Vagina (tissue), 2 donors: ENCODE measurements at regions not wholly inside any gene's neighbourhood (a gene's known extent, or its start where the extent isn't known, plus 50 kb on each side); places are given as distances from the start of the nearest gene placed in this dataset.

ENCODE experiments used
- CTCF ChIP-seq, 3 experiments: fragments of 450-650 bp in 2 of 3; fragments of 200-600 bp in 1 of 3; sonication (generic) in 1 of 3; IDR thresholded peaks; one replicate each; pipeline ENCODE4 v1.5.1; 2017 to 2019; ENCODE audit warnings: antibody characterized with exemption in 3 of 3, mild to moderate bottlenecking in 2 of 3, moderate library complexity in 2 of 3
- POLR2A ChIP-seq, 2 donors: fragments of 450-650 bp; IDR thresholded peaks; one replicate each; pipeline ENCODE4 v1.6.1; 2017; ENCODE audit warnings: antibody characterized with exemption in 2 of 2, mild to moderate bottlenecking in 2 of 2, moderate library complexity in 2 of 2

- TF ChIP-seq POLR2A (IDR thresholded peaks at IDR 0.05) (no peak), CTCF (IDR thresholded peaks at IDR 0.05) (no peak)
Observed at GRCh38 chr22:47380692-47381091, 618.2 kb downstream of the TBC1D22A start.
